HT-29 (cell line): ENCODE measurements at regions not wholly inside any gene's neighbourhood (a gene's known extent, or its start where the extent isn't known, plus 50 kb on each side); places are given as distances from the start of the nearest gene placed in this dataset.
A peak's percentile ranks its signal among the peaks of the same experiment; 100 is the strongest.

Source experiments
- DNase-seq: peaks from one replicate; pipeline ENCODE4 v3.0.0-alpha.2; 2015; ENCODE audit warnings: low spot score

GRCh38 chr14:65281991-65282895, 130.3 kb upstream of the FUT8 start:
- DNase-seq: no peak

GRCh38 chr14:65282896-65283253, 129.7 kb upstream of the FUT8 start:
- DNase-seq: no peak

DNA sequence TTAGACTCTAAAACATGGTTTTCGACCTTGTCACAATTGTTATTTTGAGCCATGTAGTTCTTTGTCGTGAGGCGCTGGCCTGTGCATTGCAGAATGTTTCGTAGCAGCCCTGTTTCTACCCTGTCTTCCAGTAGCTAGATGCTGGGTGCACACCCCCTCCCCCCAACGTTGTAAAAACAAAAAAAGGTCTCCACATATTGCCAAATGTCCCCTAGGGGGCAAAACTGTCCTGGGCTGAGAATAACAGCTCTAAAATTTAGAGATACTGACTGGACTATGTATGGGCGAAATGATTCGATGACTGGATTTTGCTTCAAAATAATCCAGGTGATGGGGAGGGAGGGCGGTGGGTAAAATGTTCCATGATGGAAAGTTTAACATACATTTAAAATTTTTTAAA, 126.1 kb upstream of the FUT8 start:
- DNase-seq: peak; percentile 28

GRCh38 chr14:65287264-65288131, 125.0 kb upstream of the FUT8 start:
- DNase-seq: no peak

DNA sequence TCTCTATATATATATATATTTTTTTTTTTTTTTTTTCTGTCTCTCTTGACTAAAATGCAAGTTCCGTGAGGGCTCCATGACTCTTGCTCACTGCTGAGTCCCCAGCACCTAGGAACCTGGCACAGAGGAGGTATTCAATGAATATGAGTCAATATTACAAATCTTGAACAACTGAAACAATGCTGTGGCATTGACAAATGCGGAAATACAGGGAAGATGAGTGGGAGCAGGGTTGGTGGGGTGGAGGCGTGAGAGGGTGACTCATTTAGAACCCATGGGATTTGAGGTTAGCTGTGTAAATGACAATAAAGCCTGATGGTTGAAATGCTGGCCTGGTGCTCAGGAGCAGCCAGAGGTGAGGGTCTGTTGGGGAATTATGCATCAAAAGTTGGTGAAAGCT, 121.7 kb upstream of the FUT8 start:
- DNase-seq: peak; percentile 74

GRCh38 chr14:65291531-65291930, 121.0 kb upstream of the FUT8 start:
- no peak for DNase-seq

- no peak for DNase-seq
Observed at GRCh38 chr14:65294816-65295215, 117.7 kb upstream of the FUT8 start.

GRCh38 chr14:65296402-65296801, 116.1 kb upstream of the FUT8 start:
- no peak for DNase-seq

DNA sequence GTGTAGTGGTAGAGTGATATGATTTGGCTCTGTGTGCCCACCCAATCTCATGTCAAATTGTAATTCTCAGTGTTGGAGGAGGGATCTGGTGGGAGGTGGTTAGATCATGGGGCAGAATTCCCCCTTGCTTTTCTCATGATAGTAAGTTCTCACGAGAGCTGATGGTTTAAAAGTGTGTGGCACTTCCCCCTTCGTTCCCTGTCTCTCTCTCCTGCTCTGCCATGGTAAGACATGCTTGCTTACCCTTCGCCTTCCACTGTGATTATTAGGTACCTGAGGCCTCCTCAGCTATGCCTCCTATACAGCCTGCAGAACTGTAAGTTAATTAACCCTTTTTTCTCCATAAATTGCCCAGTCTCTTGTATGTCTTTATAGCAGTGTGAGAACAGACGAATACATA, 115.7 kb upstream of the FUT8 start:
- no peak for DNase-seq

DNA sequence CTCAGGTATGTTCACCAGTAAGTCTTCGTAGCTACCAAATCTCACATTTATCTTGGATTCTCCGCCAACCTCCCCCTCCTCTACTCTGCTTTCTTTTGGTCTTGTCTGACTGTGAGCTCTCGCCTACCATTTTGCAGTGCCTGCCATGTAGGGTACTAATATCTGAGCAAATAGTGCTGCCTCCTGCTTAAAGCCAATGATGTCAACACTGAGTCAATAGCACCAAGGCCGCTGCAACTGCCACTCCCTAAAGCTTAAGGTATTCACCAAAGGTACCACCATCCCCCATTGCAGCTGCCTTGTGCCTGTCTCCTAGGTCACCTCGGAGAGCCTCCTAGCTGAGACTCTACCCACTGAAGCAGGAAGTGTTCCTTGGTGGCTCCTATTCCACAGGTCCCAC, 114.8 kb upstream of the FUT8 start:
- DNase-seq: no peak

GRCh38 chr14:65299826-65300225, 112.7 kb upstream of the FUT8 start:
- no peak for DNase-seq

DNA sequence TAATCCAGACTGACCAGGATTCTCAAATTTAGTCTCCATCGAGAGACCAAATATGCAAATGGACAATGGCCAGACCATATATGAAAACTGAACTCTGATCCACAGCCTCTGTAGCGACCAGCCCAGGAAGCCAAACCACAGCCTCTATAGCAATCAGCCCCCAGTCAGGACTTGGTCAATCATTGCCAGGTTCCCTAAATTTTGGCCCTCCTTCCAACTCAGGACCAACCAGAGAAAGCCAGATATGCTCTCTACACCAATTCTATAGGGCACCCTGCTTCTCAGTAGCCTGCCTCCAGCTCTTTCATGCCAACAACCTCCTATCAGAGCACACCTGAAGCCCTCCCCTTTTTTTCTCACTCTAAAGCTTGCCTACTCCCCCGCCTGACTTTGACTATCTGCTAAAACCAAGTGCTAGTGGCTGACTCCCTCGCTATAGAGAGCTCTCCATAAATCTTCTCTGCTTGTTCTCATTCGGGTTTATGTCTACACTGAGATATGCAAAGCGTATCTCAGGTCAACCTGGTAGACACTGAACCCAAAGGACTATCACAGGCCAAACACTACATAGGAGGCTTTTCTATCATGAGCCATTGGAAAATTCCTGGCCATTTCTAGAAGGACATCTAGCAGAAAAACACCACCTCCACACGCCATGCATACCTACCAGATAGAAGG, 110.5 kb upstream of the FUT8 start:
- no peak for DNase-seq

DNA sequence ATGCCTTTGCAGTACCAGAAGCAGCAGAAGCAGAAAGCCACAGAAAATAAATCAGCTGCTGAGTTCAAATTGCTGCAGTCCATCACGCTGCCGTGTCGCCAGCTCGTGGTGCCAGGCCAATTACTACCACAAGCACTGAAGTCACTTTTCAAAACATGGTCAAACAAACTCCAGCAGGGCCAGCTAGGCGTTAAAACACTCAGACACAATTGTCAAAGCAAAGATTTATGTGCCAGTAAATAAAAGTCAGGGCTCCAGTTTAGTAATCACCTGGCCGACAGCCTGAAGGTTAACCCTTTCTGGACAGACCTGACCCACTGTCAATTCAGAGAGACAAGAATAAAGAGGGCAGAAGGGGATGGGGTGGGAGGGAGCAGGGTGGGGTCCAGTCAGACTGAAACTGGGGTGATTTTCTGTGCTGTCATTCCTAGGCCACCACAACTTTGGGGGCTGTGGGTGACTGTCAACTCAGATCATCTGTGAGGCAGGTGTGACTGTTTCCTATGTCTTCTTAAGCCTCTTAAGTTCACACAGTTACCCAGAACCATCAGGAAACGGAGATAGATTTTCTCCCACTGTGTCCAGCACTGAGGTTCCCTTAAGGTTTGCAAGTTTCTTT, 109.8 kb upstream of the FUT8 start:
- DNase-seq: peak; percentile 21

DNA sequence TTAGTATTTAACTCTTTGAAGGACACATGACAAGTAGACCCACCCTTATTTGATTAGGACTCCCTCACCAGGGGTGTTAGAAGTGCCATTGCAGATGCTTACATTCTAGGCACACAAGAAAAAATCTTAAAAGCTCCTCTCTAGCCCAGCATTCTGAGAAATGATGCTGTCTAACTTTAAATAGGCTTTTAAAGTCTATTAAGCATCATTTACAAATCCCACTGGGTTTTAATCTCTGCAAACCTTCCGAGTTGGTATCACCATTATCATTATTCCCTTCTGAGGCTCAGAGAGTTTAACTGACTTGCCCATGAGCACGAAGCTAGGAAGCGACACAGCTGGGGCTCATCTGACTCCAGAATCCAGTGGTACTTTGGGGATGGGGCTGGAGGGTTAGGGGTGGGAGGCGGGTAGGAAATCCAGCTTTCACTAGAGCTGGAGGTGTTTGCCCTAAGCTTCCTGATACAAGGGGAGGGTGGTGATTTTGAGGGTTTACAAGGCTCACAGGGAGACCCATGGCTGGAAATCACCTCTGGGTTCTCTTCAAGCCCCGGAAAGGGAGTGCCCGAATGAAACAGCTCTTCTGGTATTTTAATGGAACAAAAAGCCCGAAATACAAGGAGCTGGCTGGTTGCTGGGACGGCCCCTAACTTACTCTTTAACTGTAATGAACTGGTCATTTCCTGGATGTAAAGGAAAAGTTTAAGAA, 109.2 kb upstream of the FUT8 start:
- no peak for DNase-seq

- DNase-seq: no peak
Observed at GRCh38 chr14:65303899-65304222, 108.7 kb upstream of the FUT8 start.

DNA sequence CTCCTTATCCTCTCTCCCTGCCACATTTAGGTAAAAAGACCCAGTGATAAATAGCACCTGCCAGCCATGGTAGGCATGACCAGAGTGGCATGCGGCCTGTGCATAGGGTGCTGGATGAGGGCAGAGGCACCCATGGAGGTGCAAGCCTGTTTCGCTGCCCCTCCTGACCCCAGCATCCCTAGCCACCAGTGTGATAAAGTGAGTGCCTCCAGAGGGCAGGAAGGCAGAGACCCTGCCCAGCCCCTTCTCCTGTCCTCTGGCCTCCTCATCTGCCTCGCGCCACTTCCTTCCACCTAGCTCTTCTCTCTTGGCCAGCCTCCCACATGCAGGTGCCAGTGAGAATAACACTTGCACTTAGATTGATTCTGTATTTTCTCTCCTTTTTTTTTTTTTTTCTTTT, 108.3 kb upstream of the FUT8 start:
- DNase-seq: no peak

GRCh38 chr14:65304963-65305362, 107.6 kb upstream of the FUT8 start:
- DNase-seq: no peak

DNA sequence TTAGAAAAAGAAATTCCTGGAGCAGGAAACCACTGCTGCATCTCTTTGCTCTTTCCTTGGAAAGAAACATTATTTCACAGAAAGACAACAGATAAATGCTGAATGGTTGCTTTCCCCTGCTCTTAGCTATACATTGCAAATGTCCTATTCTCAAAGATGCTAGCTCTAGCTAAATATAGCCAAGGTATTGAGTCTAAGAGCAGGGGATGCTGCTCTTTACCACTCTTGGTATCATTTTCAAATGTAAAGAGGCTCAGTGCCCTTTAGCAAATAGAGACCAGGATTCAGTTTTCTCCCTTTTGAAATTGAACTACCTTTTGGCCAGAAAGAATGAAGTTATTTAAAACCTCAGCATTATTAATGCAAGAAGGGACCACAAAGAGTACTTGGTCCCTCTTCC, 104.0 kb upstream of the FUT8 start:
- DNase-seq: no peak

- no peak for DNase-seq
Observed at GRCh38 chr14:65310568-65310967, 102.0 kb upstream of the FUT8 start.

DNA sequence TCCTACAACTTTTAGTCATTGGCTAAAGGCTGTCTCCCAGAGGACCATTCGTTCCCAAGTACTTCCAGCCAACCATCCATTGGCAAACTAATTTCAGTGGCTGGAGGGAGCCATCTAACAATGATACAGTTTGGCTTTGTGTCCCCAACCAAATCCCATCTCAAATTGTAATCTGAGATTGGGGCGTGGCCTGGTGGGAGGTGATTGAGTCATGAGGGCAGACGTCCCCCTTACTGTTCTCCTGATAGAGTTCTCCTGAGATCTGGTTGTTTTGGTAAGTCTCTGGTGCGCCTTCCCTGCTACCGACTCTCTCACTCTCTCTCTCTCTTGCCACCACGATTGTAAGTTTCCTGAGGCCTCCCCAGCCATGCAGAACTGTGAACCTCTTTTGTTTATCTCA, 99.7 kb upstream of the FUT8 start:
- DNase-seq: no peak
